A673 (cell line): ENCODE measurements at regions not wholly inside any gene's neighbourhood (a gene's known extent, or its start where the extent isn't known, plus 50 kb on each side); places are given as distances from the start of the nearest gene placed in this dataset.
"Not testable (repeated sequence)": the region's sequence is repeated elsewhere in the genome, so short reads cannot be mapped to it uniquely, and the experiment has no call there.

Source experiments
- BruUV-seq: library from RNA; stranded (reverse); fragments of 400-500 nt; replicated peaks from 2 replicates; lab custom pipeline; 2021; lab: Mats Ljungman, UMichigan
- CTCF ChIA-PET: fragments of 300-600 bp; sonication (Branson Sonifier 250); formaldehyde crosslinking; loops from one replicate; lab custom pipeline; 2022; ENCODE audit warnings: antibody characterized with exemption; lab: Charles Lee
- POLR2A ChIA-PET: fragments of 300-600 bp; sonication (Branson Sonifier 250); formaldehyde crosslinking; loops from one replicate; lab custom pipeline; 2022; ENCODE audit warnings: antibody characterized with exemption; ENCODE audit not compliant: low non-redundant PET; lab: Charles Lee
- DNase-seq: peaks from one replicate; pipeline ENCODE4 v3.0.0-alpha.2; 2015; ENCODE audit warnings: low spot score
- H3K27ac ChIP-seq: fragments of 200-600 bp; sonication (generic); 2 replicates; pipeline ENCODE4 v1.5.1; 2016; ENCODE audit warnings: mixed run types, low read depth, mild to moderate bottlenecking, mixed read lengths, antibody characterized with exemption, low read length; ENCODE audit not compliant: poor library complexity, severe bottlenecking
- H3K27me3 ChIP-seq: fragments of 200-600 bp; sonication (generic); replicated peaks from 2 replicates; pipeline ENCODE4 v1.6.1; 2017; ENCODE audit warnings: mixed run types, low read depth, mild to moderate bottlenecking, mixed read lengths, antibody characterized with exemption, low read length; ENCODE audit not compliant: insufficient read depth, poor library complexity
- H3K36me3 ChIP-seq: fragments of 200-600 bp; sonication (generic); 2 replicates; pipeline ENCODE4 v1.6.1; 2016; ENCODE audit warnings: mixed run types, mild to moderate bottlenecking, mixed read lengths, antibody characterized with exemption, low read length; ENCODE audit not compliant: insufficient read depth, poor library complexity, severe bottlenecking
- H3K4me1 ChIP-seq: fragments of 200-600 bp; sonication (generic); 2 replicates; pipeline ENCODE4 v1.6.1; 2017; ENCODE audit warnings: mixed run types, mild to moderate bottlenecking, mixed read lengths, antibody characterized with exemption, low read length; ENCODE audit not compliant: insufficient read depth, poor library complexity, severe bottlenecking
- H3K4me3 ChIP-seq: fragments of 200-600 bp; sonication (generic); 2 replicates; pipeline ENCODE4 v1.5.1; 2016; ENCODE audit warnings: low read depth, mixed run types, mild to moderate bottlenecking, mixed read lengths, low read length; ENCODE audit not compliant: poor library complexity, severe bottlenecking
- H3K9me3 ChIP-seq: fragments of 200-600 bp; sonication (generic); 2 replicates; pipeline ENCODE4 v1.6.1; 2016; ENCODE audit warnings: mixed run types, low read depth, mild to moderate bottlenecking, mixed read lengths, antibody characterized with exemption, low read length; ENCODE audit not compliant: poor library complexity, severe bottlenecking
- EZH2 ChIP-seq: fragments of 200-600 bp; sonication (generic); IDR thresholded peaks from 2 replicates; pipeline ENCODE4 v1.6.1; 2017; ENCODE audit warnings: borderline replicate concordance, low read depth, mild to moderate bottlenecking, mixed read lengths, antibody characterized with exemption, low read length; ENCODE audit not compliant: poor library complexity, severe bottlenecking
- intact Hi-C: fragments of 100-400 bp; cut with micrococcal nuclease; formaldehyde crosslinking; loops from one replicate; pipeline ENCODE4 v1.10.0; 2022; ENCODE audit not compliant: unreplicated experiment
- TF ChIP-seq, protein P1 (sequence below): fragments of 300-800, 200-600 bp; sonication (generic); conservative IDR thresholded peaks from 2 replicates; pipeline ENCODE4 v1.5.1; 2017; ENCODE audit warnings: low read depth, mild to moderate bottlenecking, antibody characterized with exemption, low read length, moderate library complexity, mixed read lengths

- POLR2A ChIA-PET, result no interaction called here
Observed at GRCh38 chr10:52391927-52392602, 78.0 kb downstream of the DKK1 start.

DNA sequence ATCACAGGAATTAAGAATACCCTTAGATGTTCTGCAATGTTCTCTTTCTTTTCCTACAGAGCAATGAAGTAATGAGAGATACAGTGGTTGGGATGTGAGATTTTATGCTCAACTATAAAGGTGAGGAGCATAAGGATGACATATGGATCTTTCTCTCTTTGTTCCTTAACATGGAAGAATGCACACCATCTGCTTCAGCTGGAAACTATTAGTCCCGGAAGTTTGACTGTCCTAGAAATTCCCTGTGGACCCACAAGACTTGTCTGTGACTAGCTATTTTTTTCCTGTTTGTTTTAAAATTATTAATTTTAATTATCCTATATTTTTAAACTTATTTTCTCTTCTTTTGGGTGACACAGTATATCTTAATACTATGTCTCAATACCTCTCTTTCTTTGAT lies 80.2 kb downstream of the DKK1 start:
- BruUV-seq, result no TSS peak
- POLR2A ChIA-PET, result no interaction called here
- intact Hi-C loops, result no loop called here
- peak; percentile 36 for DNase-seq
- Histone ChIP-seq H3K27ac (no peak overlapping the region), H3K9me3 (no peaks in the 10 kb centered on the region), H3K36me3 (no peaks in the 10 kb centered on the region), H3K27me3 (no peaks in the 10 kb centered on the region), H3K4me3 (no peak overlapping the region), H3K4me1 (peaks cover 4% of the 10 kb centered on the region)
- TF ChIP-seq EZH2, result no peak
- CTCF ChIA-PET, result no interaction called here

More at GRCh38 chr10:52391927-52392602, 78.0 kb downstream of the DKK1 start:
- Histone ChIP-seq H3K36me3 (no peaks in the 10 kb centered on the region), H3K4me1 (peaks cover 4% of the 10 kb centered on the region), H3K27ac (no peak overlapping the region), H3K27me3 (no peaks in the 10 kb centered on the region), H3K4me3 (no peak overlapping the region), H3K9me3 (no peaks in the 10 kb centered on the region)
- CTCF ChIA-PET, result no interaction called here
- intact Hi-C loops, result no loop called here
- DNase-seq, result peak; percentile 65
- no TSS peak for BruUV-seq
- no peak for TF ChIP-seq EZH2
- TF ChIP-seq, protein P1, sequence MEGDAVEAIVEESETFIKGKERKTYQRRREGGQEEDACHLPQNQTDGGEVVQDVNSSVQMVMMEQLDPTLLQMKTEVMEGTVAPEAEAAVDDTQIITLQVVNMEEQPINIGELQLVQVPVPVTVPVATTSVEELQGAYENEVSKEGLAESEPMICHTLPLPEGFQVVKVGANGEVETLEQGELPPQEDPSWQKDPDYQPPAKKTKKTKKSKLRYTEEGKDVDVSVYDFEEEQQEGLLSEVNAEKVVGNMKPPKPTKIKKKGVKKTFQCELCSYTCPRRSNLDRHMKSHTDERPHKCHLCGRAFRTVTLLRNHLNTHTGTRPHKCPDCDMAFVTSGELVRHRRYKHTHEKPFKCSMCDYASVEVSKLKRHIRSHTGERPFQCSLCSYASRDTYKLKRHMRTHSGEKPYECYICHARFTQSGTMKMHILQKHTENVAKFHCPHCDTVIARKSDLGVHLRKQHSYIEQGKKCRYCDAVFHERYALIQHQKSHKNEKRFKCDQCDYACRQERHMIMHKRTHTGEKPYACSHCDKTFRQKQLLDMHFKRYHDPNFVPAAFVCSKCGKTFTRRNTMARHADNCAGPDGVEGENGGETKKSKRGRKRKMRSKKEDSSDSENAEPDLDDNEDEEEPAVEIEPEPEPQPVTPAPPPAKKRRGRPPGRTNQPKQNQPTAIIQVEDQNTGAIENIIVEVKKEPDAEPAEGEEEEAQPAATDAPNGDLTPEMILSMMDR, result no peak

DNA sequence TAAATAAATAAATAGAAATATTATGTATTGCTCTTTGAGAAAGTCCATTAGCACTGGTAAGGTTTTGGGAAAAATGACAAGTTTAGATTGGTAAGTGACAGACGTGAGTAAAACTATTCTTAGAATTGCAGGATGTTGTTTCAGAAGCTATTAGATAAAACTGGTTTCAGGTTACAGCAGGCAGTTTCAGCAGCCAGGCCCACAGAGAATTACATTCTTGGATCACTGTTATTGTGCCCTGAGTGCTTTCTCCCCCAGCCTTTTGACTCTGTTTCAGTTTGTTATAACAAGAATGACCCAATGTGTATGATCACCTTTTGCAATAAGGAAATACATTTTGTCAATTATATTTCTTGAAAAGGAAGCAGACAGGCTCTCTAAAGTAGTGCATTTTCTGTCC lies 86.5 kb downstream of the DKK1 start:
- intact Hi-C loops, result no loop called here
- H3K27me3 ChIP-seq, result no peaks in the 10 kb centered on the region
- no peaks in the 10 kb centered on the region for H3K4me1 ChIP-seq
- H3K4me3 ChIP-seq, result no peak overlapping the region
- H3K36me3 ChIP-seq, result no peaks in the 10 kb centered on the region
- POLR2A ChIA-PET, result no interaction called here
- no peak for DNase-seq
- no peak overlapping the region for H3K27ac ChIP-seq
- TF ChIP-seq EZH2, result no peak
- TF ChIP-seq, protein P1, result no peak
- peaks cover 4% of the 10 kb centered on the region for H3K9me3 ChIP-seq
- no TSS peak for BruUV-seq
- CTCF ChIA-PET, result no interaction called here

- BruUV-seq, POLR2A ChIA-PET: not testable (repeated sequence)
Observed at GRCh38 chr10:52403801-52404200, 89.7 kb downstream of the DKK1 start.

More at GRCh38 chr10:52403801-52404200, 89.7 kb downstream of the DKK1 start:
- H3K4me1 ChIP-seq, DNase-seq, H3K9me3 ChIP-seq, CTCF ChIA-PET, H3K27me3 ChIP-seq, H3K27ac ChIP-seq, H3K4me3 ChIP-seq, H3K36me3 ChIP-seq, intact Hi-C loops: not testable (repeated sequence)
